ENCODE measurements at regions not wholly inside any gene's neighbourhood (a gene's known extent, or its start where the extent isn't known, plus 50 kb on each side); places are given as distances from the start of the nearest gene placed in this dataset.
A peak's percentile ranks its signal among the peaks of the same experiment; 100 is the strongest.

GRCh38 chr2:155972916-155973315, 359.6 kb downstream of the NR4A2 start:
- no peak for TF ChIP-seq POLR2AphosphoS5 (IDR thresholded peaks at IDR 0.05; ENCODE audit: low read depth)
- no peak for TF ChIP-seq CTCF (conservative IDR thresholded peaks at IDR 0.05; ENCODE audit: low read depth in 2 of 2)
- no peak for TF ChIP-seq JUNB (IDR thresholded peaks at IDR 0.05; ENCODE audit: unreplicated experiment)
- no peak for TF ChIP-seq STAT1 (IDR thresholded peaks at IDR 0.05; ENCODE audit: unreplicated experiment)
- TF ChIP-seq EZH2 (IDR thresholded peaks at IDR 0.05; ENCODE audit: low read depth, unreplicated experiment) = no peak
- no peak for TF ChIP-seq EZH2phosphoT487 (IDR thresholded peaks at IDR 0.05; ENCODE audit: unreplicated experiment)
- no peak for TF ChIP-seq ZNF331 (CRISPR knock-in tag; IDR thresholded peaks at IDR 0.05; ENCODE audit: low read depth)
- no peak for TF ChIP-seq ZNF114 (CRISPR knock-in tag; IDR thresholded peaks at IDR 0.05)
- TF ChIP-seq CREB1 (CRISPR knock-in tag; IDR thresholded peaks at IDR 0.05; ENCODE audit: low read depth) = no peak
- TF ChIP-seq REST (IDR thresholded peaks at IDR 0.05; ENCODE audit: unreplicated experiment) = no peak
- TF ChIP-seq NANOG (IDR thresholded peaks at IDR 0.05; ENCODE audit: borderline replicate concordance) = peak; percentile 21; the same call in 1 of the 2 replicates
- TF ChIP-seq ETS1 (IDR thresholded peaks at IDR 0.05) = no peak
- no peak for TF ChIP-seq ZNF462 (CRISPR knock-in tag; IDR thresholded peaks at IDR 0.05)

All from GM23338 (cell line).